Medulla oblongata (tissue), 1 donor: ENCODE measurements at regions not wholly inside any gene's neighbourhood (a gene's known extent, or its start where the extent isn't known, plus 50 kb on each side); places are given as distances from the start of the nearest gene placed in this dataset.

Experiments used
- DNase-seq: peaks from one replicate; pipeline ENCODE4 v3.0.0-alpha.2; 2015; ENCODE audit errors: extremely low spot score

DNA sequence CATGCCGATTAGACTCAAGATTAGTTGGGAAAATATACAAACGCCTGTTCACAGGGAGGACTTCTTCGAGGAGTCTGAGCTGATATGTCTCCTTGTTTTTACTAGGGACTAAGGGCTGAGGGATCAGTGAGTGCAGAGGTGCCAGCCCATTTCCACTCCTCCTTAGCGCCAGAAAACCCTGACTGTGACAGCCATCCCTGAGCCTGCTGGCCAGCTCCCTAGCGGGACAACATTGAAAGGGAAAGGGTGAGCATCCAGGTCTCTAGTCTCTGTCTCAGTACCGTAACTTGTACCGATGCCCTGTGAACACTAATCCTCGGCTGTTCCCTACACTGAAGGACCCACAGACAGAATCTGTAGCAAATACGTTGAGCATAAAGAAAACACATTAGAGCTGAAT is 243.4 kb downstream of the WNT5A start:
- DNase-seq, result no peak

DNA sequence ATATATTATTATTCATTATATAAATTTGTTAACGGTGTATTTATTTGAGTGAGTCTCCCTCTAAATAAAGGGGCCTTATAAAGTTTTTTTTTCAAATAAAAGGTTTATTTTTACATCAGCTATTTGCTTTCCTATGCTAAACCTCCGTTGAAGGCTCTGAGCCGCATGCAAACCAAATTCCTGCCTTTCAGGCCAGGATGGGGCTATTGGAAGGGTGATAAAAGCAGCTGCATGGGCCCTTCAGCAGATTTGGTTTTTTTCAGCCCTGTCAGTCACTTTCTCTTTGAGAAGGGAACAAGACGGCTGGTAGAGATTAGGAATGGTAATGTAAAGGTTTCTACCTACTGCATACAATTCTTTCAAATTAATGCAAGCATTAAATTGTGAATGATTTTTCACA is 244.2 kb downstream of the WNT5A start:
- DNase-seq, result no peak

DNA sequence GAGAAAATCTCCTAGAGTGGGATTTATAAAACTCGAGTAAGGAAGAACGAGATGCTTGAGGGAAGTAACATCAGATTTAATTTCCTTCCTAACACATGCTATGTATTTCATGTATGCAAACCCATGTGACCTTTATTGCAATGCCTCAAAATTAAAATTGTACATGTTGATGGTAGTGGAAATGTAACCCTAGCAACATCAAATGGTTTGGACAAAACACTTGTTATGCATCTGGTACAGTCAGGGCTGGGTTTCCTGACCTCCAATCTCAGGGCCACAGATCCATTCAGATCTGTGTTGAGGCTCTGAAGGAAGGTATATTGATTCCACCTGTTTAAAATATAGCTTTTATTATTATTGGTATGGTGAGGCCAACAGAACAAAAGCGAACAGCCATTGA is 246.0 kb downstream of the WNT5A start:
- DNase-seq, result no peak

DNA sequence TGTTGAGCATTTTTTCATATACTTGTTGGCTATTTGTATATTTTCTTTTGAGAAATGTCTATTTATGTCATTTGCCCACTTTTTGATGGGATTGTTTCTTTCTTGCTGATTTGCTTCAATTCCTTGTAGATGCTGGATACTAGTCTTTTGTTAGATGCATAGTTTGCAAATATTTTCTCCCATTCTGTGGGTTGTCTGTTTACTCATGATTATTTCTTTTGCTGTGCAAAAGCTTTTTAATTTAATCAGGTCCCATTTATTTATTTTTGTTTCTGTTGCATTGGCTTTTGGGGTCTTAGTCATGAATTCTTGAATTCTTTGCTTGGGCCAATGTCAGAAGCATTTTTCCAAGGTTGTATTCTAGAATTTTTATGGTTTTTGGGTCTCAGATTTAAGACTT is 251.7 kb downstream of the WNT5A start:
- no peak for DNase-seq

DNA sequence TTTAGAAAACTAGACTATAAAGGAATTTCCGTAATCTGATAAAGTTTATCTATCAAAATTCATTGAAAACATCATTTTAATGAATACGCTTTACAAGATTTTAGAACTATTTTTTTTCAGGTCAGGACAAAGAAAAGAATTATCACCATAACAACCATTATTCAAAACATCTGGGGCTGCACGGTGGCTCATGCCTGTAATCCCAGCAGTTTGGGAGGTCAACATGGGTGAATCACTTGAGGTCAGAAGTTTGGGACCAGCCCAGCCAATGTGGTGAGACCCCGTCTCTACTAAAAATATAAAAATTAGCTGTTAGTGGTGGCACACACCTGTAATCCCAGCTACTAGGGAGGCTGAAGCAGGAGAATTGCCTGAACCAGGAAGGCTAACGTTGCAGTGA is 260.4 kb downstream of the WNT5A start:
- DNase-seq, result no peak

DNA sequence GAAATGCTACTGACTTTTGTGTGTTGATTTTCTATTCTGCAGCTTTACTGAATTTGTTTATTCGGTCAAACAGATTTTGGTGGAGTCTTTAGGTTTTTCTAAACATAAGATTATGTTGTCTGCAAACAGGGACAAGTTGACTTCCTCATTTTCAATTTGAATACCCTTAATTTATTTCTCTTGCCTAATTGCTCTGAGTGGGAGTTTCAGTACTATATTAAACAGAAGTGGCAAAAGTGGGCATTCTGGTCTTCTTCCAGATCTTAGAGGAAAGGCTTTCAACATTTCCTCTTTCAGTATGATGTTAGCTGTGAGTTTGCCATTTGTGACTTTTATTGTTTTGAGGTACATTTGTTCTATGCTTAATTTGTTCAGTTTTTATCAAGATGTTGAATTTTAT is 268.5 kb downstream of the WNT5A start:
- peak; percentile 17 for DNase-seq

DNA sequence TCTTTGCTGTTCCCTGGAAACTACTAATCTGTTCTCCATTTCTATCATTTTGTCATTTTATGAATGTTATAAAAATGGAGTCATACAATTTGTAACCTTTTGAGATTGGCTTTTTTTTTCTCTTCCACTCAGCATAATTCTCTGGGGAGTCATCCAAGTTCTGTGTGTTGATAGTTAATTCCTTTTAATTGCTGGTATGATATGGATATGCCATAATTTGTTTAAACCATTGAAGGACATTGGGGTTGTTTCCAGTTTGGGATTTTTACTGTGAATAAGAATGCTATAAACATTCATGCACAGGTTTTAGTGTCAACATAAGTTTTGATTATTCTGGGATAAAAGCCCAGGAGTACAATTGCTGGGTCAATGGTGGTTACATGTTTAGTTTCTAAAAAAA is 279.4 kb downstream of the WNT5A start:
- DNase-seq, result no peak

DNA sequence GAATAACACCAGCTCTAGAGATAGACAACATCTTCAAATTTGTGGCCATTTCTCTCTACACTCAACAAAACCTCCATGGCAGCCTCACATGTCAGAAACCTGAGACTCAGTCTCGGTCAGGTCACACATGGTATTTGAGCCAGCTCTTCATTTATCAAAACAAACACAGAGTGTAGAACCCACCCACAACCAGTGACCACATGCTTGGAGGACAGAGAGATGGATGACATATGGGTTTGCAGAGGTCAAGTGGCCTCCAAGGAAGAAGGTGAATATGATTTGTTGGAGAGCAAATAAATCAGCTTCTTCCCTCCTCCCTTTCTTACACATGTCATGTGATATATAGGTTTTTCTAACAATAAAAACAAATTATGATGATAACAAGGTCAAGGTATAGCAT is 278.1 kb upstream of the LRTM1 start:
- DNase-seq, result no peak

DNA sequence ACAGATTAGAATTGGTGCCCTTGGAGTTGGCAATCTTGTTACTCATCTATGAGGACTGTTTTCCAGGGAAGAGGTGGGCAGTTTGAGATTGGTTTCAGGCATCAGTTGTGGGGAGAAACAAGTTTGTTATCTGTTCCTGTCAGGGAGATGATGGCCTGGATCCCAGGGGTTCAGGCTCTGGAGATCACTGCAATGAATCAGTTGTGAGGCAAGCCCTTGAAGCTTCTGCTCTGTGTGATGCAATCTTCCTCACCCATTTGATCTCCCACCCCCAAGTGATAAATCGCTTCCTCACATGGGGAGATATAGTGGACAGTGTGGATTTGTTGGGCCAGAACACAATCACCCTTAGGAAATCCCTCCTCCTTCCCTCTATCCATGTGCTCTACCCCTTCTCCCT is 276.6 kb upstream of the LRTM1 start:
- DNase-seq, result no peak

DNA sequence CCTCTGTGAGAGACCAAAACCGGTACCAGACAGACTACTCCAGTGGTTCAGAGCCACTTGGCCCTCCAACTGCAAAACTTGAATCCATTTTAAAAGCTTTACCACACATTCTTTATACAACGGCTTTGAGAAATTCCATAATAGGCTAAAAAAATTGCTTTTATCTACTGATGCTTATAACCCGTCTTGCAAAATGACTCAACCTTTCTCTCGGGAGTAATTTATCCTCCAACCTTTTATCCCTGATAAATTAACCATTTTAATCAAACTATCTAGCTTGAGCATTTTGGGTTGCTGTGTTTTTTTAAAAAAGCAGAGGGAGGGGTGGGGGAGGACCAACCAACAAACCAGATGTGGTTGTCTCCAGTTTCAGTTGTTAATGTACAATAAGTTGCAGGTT is 275.7 kb upstream of the LRTM1 start:
- DNase-seq, result no peak

DNA sequence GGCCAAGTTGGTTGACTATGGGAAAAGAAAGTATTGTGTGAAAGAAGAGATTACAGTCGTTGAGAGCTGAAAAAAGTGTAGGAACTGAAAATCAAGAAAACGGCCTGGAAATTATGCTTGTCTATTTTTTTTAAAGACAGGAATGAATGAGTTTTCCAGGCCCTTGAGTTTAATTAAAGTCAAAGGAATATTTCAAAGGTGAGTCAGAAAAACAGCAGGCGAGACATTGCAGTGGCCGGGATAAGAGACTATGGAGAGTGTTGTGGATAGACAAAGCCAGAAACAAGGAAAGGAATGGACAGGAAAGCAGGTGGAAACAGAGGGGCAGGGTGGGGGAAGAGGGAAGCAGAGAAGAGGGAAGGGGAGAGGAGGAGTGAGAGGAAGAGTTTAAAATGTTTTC is 275.1 kb upstream of the LRTM1 start:
- no peak for DNase-seq

DNA sequence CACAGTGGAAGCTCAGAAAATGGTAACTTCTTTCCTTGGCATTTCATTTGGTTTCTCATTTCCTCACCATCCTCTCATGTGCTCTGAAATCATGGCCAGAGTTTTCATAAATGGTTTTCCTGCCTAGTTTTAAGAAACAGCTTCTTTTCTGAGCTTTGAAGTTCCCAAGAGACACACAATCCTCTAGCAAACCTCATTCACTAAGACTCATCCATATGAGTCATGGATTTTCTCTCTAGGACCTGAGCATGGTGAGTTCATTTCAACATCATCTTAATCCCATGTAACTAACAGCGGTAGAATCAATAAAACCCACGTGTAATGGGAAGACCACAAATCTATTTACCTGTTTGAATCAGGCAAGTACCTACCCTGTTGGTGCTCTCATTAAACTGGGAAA is 274.5 kb upstream of the LRTM1 start:
- no peak for DNase-seq

DNA sequence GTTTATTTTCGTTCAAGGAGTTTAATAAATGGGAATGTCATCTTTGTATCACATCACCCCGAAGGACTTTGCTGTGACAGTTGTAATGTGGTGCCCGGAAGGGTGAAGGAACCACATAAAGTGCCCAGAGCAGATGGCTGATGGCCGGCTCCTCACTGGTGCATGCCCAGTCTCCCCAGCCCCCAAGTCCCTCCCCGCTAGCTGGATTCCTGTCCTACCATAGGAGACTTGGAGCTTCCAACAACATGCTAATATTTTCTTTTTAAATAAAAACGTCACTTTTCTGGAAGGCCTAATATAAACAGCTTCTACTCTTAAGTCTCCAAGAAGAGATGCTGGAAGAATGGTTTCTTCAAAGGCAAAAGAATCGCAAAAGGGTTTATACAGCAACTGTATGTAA is 273.9 kb upstream of the LRTM1 start:
- no peak for DNase-seq

DNA sequence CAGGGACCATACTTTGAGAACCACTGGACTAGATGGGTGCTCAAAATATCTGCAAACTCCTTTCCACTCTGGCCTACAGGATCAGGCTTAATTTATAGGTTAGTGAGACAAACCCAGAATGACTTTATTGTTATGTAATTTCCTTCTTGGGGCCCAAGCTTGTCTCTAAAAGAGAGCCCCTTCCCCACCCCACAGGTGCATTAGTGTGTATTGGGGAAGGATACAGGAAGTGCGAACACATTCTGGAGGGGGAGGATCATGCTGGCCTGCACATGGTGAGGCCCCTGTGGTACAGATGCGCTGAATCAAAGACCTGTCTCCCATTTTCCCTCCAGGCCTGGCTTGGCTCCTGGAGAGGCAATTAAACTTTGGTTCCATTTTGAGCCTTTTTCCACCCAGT is 273.0 kb upstream of the LRTM1 start:
- no peak for DNase-seq

DNA sequence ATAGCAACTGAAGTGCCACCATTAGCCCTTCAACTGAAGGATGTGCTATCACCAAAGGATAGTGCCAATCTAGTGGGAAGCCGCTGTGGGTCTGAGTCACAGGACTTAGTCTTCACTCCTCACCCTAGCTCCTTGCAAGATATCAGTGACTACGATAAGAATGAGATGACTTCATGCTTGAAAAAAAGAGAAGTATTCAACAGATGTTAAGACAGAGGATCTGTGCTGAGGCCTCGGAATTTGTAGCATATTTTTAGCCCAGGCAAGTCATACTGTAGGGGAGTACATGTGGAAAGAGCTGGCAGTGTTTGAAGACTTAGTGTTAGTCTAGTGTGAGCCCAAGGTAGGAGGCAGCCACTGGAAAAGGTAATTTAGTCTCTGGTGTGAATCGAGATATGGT is 270.7 kb upstream of the LRTM1 start:
- no peak for DNase-seq

DNA sequence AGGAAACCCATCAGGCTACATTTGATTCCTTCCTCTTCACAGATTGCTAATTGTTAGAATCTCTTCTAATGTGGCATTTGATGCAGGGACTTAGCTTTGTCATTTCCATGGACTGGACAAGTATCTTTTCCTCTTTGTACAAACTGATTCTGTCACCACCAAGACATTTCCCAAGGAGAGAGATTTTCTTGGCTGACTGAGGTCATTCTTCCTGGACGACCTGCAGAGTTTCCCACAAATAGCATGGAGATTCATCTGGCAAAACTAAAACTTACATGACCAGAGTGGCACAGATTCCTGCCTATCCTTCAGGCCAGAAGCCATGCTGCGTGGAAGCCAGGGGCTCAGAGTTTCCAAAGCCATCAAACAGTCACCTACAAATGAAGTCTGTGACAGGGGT is 269.2 kb upstream of the LRTM1 start:
- no peak for DNase-seq

DNA sequence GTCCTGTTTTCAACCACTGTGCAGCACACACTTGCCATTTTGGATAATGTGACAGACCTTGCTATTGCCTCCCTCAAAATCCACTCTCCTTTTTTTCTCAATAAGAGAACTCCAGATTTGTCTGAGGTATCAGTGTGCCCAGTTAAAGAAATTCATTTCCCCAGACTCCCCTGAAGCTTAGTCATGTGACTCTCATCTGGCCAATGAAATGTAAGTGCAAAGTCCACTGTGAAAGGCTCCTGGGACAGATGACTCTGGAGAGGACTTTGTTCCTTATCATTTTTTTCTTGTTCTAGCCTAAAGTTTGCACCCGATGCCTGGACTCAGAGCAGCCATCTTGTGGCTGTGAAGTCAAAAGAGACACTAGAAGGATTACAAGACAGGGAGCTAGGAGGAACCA is 268.6 kb upstream of the LRTM1 start:
- DNase-seq, result no peak

DNA sequence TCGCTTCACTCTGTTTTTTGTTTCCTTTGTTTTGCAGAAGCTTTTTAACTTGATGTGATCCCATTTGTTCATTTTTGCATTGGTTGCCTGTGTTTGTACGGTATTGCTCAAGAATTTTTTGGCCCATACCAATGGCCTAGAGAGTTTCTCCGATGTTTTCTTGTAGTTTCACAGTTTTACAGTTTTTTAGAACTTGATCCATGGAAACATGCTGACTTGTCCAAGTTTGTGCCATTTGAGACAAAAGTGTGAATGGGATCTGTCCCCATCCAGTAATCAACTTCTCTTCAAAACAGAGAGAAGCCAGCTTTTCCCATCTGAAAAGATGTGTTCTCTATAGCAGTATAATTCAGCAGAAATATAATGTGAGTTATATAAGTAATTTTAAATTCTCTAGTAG is 266.5 kb upstream of the LRTM1 start:
- peak; percentile 35 for DNase-seq

DNA sequence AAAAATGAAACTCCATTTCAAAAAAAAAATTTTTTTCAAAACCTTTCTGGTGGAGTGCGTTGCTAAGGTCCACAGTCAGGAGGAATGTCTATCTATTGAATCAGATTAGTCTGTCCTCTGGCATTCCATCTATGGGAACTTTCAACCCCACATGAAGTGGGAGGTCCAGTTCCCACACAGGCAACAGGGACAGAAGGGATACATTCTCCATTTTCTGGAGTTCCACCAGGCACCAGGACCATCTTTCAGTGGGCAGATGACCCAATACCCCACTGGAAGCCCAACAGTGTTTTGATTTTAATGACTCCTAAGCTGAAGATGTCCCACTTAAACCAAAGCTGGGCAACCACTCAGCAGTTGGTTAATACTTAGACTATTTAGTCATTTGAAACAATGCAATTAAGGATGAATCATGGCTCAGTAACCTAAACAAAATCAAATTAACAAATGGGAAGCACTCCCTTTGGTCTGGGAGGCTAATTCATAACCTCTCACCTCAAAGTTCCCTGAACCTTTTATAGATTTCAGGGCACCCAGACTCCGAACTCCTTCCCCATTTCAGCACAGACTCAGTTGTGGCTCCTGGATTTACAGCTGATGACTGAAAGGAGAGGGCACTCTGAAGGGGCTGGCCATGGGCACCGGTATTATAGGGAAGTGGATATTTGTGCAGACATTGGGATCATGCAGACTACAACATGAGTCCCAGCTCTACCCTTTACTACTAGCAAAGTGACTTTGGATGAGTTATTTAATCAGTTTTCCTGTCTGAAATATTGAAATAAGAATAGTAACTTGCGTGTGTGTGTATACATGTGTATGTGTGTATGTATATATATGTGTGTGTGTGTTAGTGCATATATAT is 264.3 kb upstream of the LRTM1 start:
- DNase-seq, result no peak

DNA sequence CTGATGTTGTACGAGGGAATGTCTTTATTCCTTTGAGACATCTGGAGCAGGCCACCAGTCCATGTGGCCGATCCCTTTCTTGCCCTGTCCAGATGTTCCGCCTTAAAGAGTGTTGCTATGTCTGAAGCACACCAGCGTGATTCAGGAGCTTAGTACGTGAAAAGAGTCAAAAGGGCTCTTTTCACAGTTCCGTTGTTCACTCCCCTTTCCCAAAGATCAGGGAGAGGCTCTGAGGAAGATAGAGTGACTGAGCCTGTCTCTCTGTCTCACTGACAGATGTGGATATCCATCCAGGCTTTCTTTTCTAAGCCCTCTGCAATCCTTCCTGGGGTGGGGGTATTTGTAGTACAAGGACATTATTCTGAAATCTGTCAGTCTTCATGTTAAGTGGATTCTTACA is 262.5 kb upstream of the LRTM1 start:
- no peak for DNase-seq

DNA sequence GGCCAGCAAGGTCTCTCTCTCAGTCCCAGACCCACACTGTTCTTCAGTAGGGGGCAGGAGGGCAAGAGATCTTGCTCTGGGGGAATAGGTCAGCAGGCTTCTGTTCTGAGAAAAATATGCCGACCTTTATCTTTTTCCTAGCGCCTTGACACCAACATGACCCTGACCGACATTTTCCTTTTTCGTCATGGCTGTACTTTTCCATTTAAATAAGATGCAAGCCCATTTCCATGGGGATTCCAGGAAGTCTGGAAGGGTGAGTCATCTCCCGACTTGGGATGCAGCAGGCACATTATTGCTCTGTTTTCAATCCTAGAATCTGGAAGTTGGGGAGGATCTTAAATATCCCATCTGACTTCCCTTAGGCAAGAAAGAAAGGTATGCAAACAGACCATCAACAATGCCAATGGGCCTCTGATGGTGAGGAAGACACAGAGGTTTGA is 261.5 kb upstream of the LRTM1 start:
- no peak for DNase-seq

DNA sequence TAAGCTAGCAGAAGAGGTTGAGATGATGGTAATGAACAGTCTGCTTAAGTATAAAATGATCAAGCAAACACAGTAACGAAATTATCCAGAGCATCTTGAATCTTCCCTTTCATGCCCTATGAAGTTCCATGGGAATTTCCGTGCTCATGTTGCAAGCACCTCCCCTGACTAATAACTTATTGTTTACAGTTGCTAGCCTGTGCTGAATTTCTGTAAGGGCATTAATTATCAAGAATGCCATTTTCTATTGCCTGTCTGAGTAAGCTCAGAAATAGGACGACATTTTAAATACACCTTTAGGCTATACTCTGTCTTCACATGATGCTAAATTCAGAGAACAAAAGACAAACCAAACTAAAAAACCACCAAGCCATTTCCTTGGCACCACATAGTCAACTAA is 257.5 kb upstream of the LRTM1 start:
- DNase-seq, result no peak

DNA sequence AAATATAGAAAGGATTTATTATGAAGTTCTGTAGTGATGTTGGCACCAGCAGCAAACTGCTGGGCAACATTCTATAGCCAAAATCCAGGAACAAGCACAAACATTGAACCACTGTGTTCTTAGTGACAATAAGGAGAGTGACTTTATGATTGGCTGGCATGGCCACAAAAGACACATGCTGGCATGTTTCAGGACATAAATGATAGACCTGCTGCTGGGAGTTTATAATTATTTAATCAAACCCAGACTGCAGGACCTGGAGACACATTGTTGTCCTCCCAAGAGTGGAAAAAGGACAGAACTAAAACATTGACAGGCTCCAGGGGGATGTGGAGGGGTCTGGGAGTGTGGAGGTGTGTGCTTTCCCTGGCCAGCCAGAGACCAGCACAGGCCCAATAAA is 255.3 kb upstream of the LRTM1 start:
- no peak for DNase-seq

DNA sequence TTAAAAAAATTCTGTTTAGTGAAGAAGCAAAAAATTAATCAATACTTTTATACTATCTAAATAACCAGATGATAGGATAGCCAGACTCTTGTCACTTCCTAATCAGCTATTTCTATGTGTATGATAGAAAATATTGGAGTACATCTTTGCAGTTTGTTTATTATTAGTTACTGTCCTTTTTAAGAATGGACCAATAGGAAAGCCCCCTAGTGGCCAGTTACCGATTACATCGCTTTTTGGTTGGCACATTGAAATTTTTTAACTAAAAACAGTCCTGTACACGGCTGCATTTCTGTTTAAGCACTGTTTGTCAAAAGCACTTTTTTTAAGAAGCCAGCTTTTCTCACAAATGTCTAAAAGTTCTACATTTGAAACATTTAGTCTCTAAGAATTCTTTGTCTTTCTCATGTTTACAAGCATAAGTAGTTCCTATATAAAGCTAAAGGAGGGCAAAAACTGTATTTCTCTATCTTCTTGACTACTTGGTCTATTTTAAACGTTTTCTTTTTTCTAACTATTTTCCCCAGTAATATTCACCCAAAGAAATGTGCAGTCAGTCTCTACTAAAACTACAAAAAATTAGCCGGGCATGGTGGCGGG is 253.2 kb upstream of the LRTM1 start:
- peak; percentile 48 for DNase-seq
